ENCODE measurements at regions not wholly inside any gene's neighbourhood (a gene's known extent, or its start where the extent isn't known, plus 50 kb on each side); places are given as distances from the start of the nearest gene placed in this dataset.

- Histone ChIP-seq H3K9me3 (replicated peaks; ENCODE audit: control insufficient read depth, insufficient read depth, low read depth, low read length) (no peaks in the 10 kb centered on the region), H3K9me1 (ENCODE audit: control insufficient read depth, insufficient read depth, low read length) (no peaks in the 10 kb centered on the region), H3K4me1 (replicated peaks in 1 of 2; ENCODE audit: control insufficient read depth in 2 of 2, insufficient read depth in 2 of 2, low read length in 2 of 2) (peaks cover 3 to 14% of the 10 kb centered on the region in 2 experiments; a peak in 3 of 5 replicates), H3K36me3 (ENCODE audit: control insufficient read depth, insufficient read depth, low read length) (no peaks in the 10 kb centered on the region), H3K4me3 (no peak overlapping the region), H3K9ac (ENCODE audit: insufficient read depth in 1 of 2, low read depth in 2 of 2, low read length in 2 of 2) (no peak overlapping the region), H3K27ac (ENCODE audit: extremely low read depth, low read depth, low read length) (no peak overlapping the region), H3K79me2 (ENCODE audit: control insufficient read depth, insufficient read depth, low read length) (no peaks in the 10 kb centered on the region), H4K20me1 (replicated peaks; ENCODE audit: control insufficient read depth, insufficient read depth, low read length) (no peaks in the 10 kb centered on the region), H3K27me3 (ENCODE audit: control insufficient read depth in 2 of 2, insufficient read depth in 2 of 2, low read length in 2 of 2) (no peaks in the 10 kb centered on the region), H3K4me2 (ENCODE audit: insufficient read depth, low read length) (no peak overlapping the region), H2AFZ (ENCODE audit: low read depth, low read length) (no peak overlapping the region)
- POLR2A ChIA-PET: no interaction called here
- no peak for TF ChIP-seq GABPB1 (CRISPR knock-in tag; IDR thresholded peaks at IDR 0.05)
- TF ChIP-seq PRDM10 (IDR thresholded peaks at IDR 0.05; ENCODE audit: partially characterized antibody): no peak
- no peak for TF ChIP-seq ZBTB12 (CRISPR knock-in tag; IDR thresholded peaks at IDR 0.05)
- TF ChIP-seq TCFL5 (CRISPR knock-in tag; conservative IDR thresholded peaks at IDR 0.05): no peak
- TF ChIP-seq SOX6 (IDR thresholded peaks at IDR 0.05): no peak
- TF ChIP-seq TRIM28 (IDR thresholded peaks at IDR 0.05): no peak
- TF ChIP-seq NCOA4 (IDR thresholded peaks at IDR 0.05; ENCODE audit: partially characterized antibody): no peak
- no peak for TF ChIP-seq MTA1 (IDR thresholded peaks at IDR 0.05; ENCODE audit: borderline replicate concordance)
- TF ChIP-seq RCOR1 (IDR thresholded peaks at IDR 0.05; ENCODE audit: borderline replicate concordance in 1 of 2, low read depth in 2 of 2, low read length in 2 of 2): no peak
- TF ChIP-seq HLTF (IDR thresholded peaks at IDR 0.05): no peak
- no peak for TF ChIP-seq ESRRA (IDR thresholded peaks at IDR 0.05; ENCODE audit: borderline replicate concordance, low read depth)
- TF ChIP-seq ZNF589 (CRISPR knock-in tag; IDR thresholded peaks at IDR 0.05; ENCODE audit: low read depth): no peak
- TF ChIP-seq ZNF239 (CRISPR knock-in tag; IDR thresholded peaks at IDR 0.05): no peak
- TF ChIP-seq PML (IDR thresholded peaks at IDR 0.05; ENCODE audit: low read length): no peak
- TF ChIP-seq ZFPM2 (CRISPR knock-in tag; IDR thresholded peaks at IDR 0.05): no peak
- TF ChIP-seq HSF4 (CRISPR knock-in tag; IDR thresholded peaks at IDR 0.05; ENCODE audit: borderline replicate concordance): no peak
- no peak for TF ChIP-seq FUS (optimal IDR thresholded peaks at IDR 0.05; ENCODE audit: low read depth, low read length)
- TF ChIP-seq SPI1 (IDR thresholded peaks at IDR 0.05; ENCODE audit: borderline replicate concordance, low read depth, low read length): no peak
- FAIRE-seq (no peak), DNase-seq (ENCODE audit: extremely low read depth in 1 of 4, low spot score in 3 of 4) (no peak), ATAC-seq (no peak)
- CTCF ChIA-PET (ENCODE audit: low intra/inter-chr PET ratio): no interaction called here
- WGBS (ENCODE audit: insufficient coverage, low coverage, missing lambda C conversion rate): 80% methylated on average over 11 of the region's 13 CpGs
- in situ Hi-C loops (cut with MboI): no loop called here
- BruUV-seq (replicated peaks): no TSS peak
- intact Hi-C loops (cut with micrococcal nuclease): no loop called here
Measured at GRCh38 chr10:128568491-128568890, 442.3 kb upstream of the MKI67 start.

All from K562 (cell line).